Activated T-helper 2 cell treated with anti-CD3 and anti-CD28 coated beads, Interferon-gamma antibody, Interleukin-2, Interleukin-4, amounts not matched to agents 10 μg/mL and 5 μg/mL and 100 μg/mL, durations not matched to agents 14 hours and 24 hours and 36 hours (primary cell): ENCODE measurements at regions not wholly inside any gene's neighbourhood (a gene's known extent, or its start where the extent isn't known, plus 50 kb on each side); places are given as distances from the start of the nearest gene placed in this dataset.
"Not testable (repeated sequence)": the region's sequence is repeated elsewhere in the genome, so short reads cannot be mapped to it uniquely, and the experiment has no call there.

Experiments
- DNase-seq: peaks from one replicate; pipeline ENCODE4 v3.0.0; 2021; ENCODE audit warnings: low spot score
- H3K27ac Mint-ChIP-seq: one replicate; pipeline ENCODE4 v1.8.0; 2021; ENCODE audit warnings: mixed read lengths
- H3K27me3 Mint-ChIP-seq: one replicate; pipeline ENCODE4 v1.8.0; 2021; ENCODE audit warnings: low read depth, mixed read lengths
- H3K36me3 Mint-ChIP-seq: one replicate; pipeline ENCODE4 v1.8.0; 2021; ENCODE audit warnings: low read depth, mixed read lengths
- H3K4me1 Mint-ChIP-seq: one replicate; pipeline ENCODE4 v1.8.0; 2021; ENCODE audit warnings: low read depth, mixed read lengths
- H3K4me3 Mint-ChIP-seq: one replicate; pipeline ENCODE4 v1.8.0; 2021; ENCODE audit warnings: low read depth, mild to moderate bottlenecking, moderate library complexity, mixed read lengths
- H3K9me3 Mint-ChIP-seq: one replicate; pipeline ENCODE4 v1.8.0; 2021; ENCODE audit warnings: mixed read lengths
- intact Hi-C: fragments of 100-400 bp; cut with micrococcal nuclease; formaldehyde crosslinking; loops from one replicate; pipeline ENCODE4 v1.15.1; 2023

DNA sequence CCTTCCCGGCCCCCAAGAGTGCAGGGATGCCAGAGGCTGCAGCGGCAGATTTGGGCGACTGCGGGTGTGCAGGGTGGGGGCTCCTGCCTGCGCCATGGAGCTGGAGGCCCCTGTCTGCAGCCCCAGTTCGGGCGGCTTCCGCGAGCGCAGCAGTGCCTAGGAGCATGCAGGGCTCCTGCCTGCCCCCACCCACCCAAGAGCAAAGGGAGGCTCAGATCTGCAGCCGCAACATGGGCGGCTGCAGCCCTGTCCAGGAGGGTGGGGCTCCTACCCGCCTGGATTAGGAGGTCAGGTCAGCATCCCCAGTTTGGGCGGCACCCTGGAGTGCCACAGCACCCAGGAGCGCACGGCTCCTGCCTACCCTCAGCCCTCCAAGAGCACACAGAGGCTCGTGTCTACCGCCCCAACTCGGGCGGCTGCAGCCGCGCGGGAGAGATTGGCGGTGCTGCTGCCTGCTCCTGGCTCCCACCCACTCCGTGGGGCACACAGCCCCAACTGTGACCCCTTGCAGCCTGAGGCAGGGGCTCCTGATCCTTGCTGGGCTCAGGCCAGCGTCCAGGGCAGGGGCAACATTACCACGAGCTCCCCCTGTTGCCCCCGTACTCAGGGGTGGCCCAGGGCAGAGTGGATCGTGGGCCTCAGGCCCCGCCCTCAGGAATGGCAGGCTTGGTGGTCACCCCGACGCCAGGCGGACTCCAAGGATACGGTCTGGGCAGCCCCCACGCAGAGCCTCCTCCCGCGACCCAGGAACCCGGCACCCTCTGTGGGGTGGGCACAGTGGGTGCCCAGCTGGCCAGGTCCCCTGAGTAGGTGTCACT, 55.5 kb upstream of the UNC93A start:
- DNase-seq: no peak
- H3K36me3 Mint-ChIP-seq: no peaks in the 10 kb centered on the region
- peaks cover 6% of the 10 kb centered on the region for H3K27me3 Mint-ChIP-seq
- H3K9me3 Mint-ChIP-seq: no peaks in the 10 kb centered on the region
- intact Hi-C loops: no loop called here
- no peak overlapping the region for H3K27ac Mint-ChIP-seq
- no peaks in the 10 kb centered on the region for H3K4me1 Mint-ChIP-seq
- no peak overlapping the region for H3K4me3 Mint-ChIP-seq

DNA sequence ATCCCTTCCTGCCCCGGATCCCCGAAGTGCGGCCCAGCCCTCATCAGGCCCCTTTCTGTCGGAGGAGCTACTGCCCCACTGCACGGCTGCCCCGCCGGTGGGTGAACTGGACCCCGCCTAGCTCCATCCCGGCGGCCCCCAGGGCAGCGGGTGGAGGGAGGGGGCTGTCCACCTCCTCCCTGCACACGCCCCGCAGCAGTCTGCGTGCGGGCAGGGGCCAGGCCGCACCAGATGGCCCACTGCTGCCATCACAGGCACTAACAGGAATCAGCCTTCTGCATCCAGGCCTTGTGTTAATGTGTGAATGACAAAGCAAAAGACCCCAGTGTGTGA, 54.9 kb upstream of the UNC93A start:
- no peak overlapping the region for H3K27ac Mint-ChIP-seq
- DNase-seq: no peak
- intact Hi-C loops: no loop called here
- no peaks in the 10 kb centered on the region for H3K36me3 Mint-ChIP-seq
- no peaks in the 10 kb centered on the region for H3K9me3 Mint-ChIP-seq
- H3K4me1 Mint-ChIP-seq: no peaks in the 10 kb centered on the region
- H3K4me3 Mint-ChIP-seq: no peak overlapping the region
- peaks cover 6% of the 10 kb centered on the region for H3K27me3 Mint-ChIP-seq

DNA sequence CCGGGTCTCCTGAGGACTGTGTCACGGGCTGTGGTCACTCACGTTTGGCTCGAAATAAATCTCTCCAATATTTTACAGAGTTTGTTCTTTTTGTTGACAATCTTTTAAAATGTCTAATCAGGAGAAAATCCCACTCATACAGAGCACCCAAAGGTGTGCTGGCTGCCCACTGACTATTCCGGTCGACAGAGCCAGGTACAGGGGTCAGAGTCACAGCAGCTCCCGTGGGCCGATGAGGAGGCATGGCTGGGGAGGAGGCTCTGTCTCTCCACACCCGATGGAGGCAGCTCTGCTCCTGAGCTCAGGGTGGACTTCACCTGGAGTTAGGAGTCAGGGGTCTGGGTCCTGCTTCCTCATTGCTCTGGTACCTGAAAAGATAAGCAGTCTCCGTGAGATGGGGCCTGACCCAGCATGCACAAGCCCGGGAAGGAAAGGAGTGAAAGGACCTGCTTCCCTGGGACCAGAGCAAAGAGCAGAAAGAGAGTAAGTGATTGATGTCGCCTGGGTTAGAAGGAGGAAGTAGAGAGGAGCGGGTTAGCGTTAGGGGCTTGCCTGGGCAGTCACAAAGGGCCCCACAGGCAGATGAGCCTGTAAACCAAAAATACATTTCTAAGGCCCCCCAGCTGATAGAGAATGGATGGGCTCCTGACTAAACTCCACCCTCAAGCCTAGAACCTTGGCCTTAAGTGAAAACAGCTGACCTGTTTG, 53.5 kb upstream of the UNC93A start:
- H3K36me3 Mint-ChIP-seq: no peaks in the 10 kb centered on the region
- intact Hi-C loops: no loop called here
- no peak overlapping the region for H3K4me3 Mint-ChIP-seq
- H3K27me3 Mint-ChIP-seq: peaks cover 3% of the 10 kb centered on the region
- H3K27ac Mint-ChIP-seq: no peak overlapping the region
- no peaks in the 10 kb centered on the region for H3K9me3 Mint-ChIP-seq
- no peaks in the 10 kb centered on the region for H3K4me1 Mint-ChIP-seq
- no peak for DNase-seq

DNA sequence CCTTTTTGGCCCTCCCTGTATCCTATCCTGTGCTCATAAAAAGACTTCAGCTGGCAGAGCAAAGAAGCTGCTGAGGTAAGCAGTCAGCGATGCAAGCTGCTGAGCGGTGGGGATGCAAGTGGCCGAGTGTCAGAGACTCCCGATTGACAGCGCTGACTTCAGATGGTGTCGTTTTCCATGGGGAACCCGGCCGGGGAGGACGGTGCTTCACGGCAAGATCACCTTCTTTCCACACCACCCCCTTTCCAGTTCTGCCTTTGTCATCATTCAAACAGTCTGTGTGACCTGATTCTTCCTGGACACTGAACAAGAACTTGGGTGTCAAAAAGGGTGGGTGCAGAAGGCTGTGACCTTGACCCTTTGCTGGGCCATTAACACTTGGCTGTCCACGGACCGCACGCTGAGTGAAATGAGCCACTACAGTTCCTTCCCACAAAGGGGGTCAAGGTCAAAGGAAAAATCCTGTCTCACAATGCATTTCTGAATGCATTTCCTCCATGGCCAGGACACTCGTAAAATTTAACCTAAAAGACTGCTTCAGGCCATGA, 52.9 kb upstream of the UNC93A start:
- Mint-ChIP-seq H3K27me3 (no peaks in the 10 kb centered on the region), H3K9me3 (no peaks in the 10 kb centered on the region), H3K4me1 (no peaks in the 10 kb centered on the region), H3K36me3 (no peaks in the 10 kb centered on the region), H3K4me3 (no peak overlapping the region), H3K27ac (no peak overlapping the region)
- DNase-seq: no peak
- intact Hi-C loops: no loop called here

DNA sequence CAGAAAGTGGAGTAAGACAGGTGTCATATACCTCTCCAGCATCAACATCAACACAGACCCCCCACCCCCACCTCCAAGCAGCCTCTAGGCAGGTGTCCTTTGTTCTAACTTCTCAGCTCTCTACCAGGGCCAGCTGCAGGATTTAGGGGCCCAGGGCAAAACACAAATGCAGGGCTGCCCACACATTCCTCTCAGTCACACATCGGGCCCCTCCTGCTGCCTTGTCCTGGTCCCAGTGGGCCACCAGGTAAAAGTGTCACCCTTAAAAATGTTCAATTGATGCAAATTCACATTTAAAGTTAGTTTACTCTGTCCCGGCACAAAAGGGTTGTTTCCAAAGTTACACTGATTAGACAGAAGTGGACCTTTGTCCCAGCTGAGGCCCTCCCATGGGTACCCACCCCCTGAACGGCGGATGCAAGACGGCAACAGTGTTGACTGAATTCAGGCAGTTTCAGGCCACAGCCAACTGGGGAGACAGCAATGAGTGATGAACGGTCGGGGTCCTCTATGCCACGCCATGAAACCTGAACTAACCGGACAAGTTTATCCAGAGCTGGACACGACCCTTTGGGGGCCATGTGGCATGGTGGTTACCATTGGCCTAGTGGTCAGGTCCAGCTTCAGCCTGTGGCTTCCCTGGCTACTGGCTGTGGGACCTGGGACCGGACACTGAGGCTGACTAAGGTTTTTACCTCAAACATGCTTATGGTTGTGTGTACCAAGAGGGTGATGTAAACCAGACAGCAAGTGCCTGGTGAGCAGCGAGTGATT, 52.2 kb upstream of the UNC93A start:
- Mint-ChIP-seq H3K4me1 (no peaks in the 10 kb centered on the region), H3K36me3 (no peaks in the 10 kb centered on the region), H3K27me3 (no peaks in the 10 kb centered on the region), H3K27ac (no peak overlapping the region), H3K4me3 (no peak overlapping the region), H3K9me3 (no peaks in the 10 kb centered on the region)
- intact Hi-C loops: no loop called here
- DNase-seq: no peak

DNA sequence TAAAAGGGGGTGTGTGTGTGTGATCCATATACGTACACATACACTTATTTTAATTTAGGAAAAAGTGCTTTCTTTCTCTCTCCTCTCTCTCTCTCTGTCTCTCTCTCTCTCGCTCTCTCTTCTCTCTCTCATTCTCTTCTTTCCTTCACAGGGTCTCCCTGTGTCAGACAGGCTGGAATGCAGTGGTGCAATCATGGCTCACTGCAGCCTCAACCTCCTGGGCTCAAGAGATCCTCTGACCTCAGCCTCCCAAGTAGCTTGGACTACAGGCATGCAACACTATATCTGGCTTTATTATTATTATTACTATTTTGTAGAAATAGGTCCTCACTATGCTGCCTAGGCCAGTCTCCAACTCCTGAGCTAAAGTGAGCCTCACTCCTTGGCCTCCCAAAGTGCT, 51.6 kb upstream of the UNC93A start:
- H3K36me3 Mint-ChIP-seq, H3K4me1 Mint-ChIP-seq, H3K27ac Mint-ChIP-seq, intact Hi-C loops, H3K27me3 Mint-ChIP-seq, H3K4me3 Mint-ChIP-seq, DNase-seq, H3K9me3 Mint-ChIP-seq: not testable (repeated sequence)

DNA sequence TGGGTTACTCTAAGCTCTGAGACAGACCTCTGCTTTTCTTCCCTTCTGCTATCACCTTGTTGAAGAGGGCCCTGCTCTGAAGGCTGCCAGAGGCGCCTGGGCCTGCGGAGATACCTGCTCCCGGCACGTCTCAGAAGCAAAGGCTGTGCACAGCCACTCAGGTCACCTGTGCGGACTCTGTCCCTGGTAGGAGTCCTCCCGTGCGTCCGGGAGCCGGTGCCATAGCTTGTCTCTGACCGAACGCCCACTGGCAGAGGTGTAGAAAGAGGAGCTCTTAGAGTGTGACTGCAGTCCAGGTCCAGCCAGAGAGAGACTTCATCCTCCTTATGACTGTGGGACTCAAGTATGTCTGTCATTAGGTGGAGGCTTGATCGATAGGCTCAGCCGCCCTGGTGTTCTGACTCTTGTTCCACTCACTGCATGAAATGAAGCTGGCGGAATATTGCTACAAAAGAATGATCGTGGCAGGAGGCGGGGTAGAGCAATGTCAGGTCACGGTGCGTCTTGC, 51.0 kb upstream of the UNC93A start:
- Mint-ChIP-seq H3K36me3 (no peaks in the 10 kb centered on the region), H3K27ac (no peak overlapping the region), H3K4me1 (no peaks in the 10 kb centered on the region), H3K4me3 (no peak overlapping the region), H3K9me3 (no peaks in the 10 kb centered on the region), H3K27me3 (no peaks in the 10 kb centered on the region)
- DNase-seq: no peak
- intact Hi-C loops: no loop called here
